K562 (cell line): ENCODE measurements at regions not wholly inside any gene's neighbourhood (a gene's known extent, or its start where the extent isn't known, plus 50 kb on each side); places are given as distances from the start of the nearest gene placed in this dataset.
A peak's percentile ranks its signal among the peaks of the same experiment; 100 is the strongest.

ENCODE experiments used
- ARHGAP35 ChIP-seq: fragments of 450-650 bp; IDR thresholded peaks from 2 replicates; pipeline ENCODE4 v1.6.1; 2018; ENCODE audit not compliant: partially characterized antibody
- CBFB ChIP-seq: sonication (generic); formaldehyde crosslinking; IDR thresholded peaks from 2 replicates; pipeline ENCODE4 v1.4.0; 2020; ENCODE audit warnings: mild to moderate bottlenecking, missing genetic modification reagents
- CBX2 ChIP-seq: fragments of 200-600 bp; sonication (generic); IDR thresholded peaks from one replicate; pipeline ENCODE4 v1.6.1; 2012; ENCODE audit warnings: mild to moderate bottlenecking, low read length, inconsistent platforms; ENCODE audit not compliant: insufficient read depth, poor library complexity, severe bottlenecking
- CCNT2 ChIP-seq: IDR thresholded peaks from 2 replicates; pipeline ENCODE4 v1.6.1; 2011; ENCODE audit warnings: borderline replicate concordance, low read depth, mild to moderate bottlenecking, moderate library complexity, mixed read lengths, low read length; ENCODE audit not compliant: insufficient read length; ENCODE audit errors: extremely low read depth
- HMG20A ChIP-seq: fragments of 450-650 bp; formaldehyde crosslinking; conservative IDR thresholded peaks from 2 replicates; pipeline ENCODE4 v1.4.0; 2020; ENCODE audit warnings: mild to moderate bottlenecking, mixed read lengths
- MEF2A ChIP-seq: IDR thresholded peaks from 2 replicates; pipeline ENCODE4 v1.6.1; 2011; ENCODE audit warnings: low read depth, mild to moderate bottlenecking, low read length, moderate library complexity; ENCODE audit not compliant: control insufficient read depth
- NCOR1 ChIP-seq: fragments of 450-650 bp; IDR thresholded peaks from 2 replicates; pipeline ENCODE4 v1.6.1; 2016; ENCODE audit warnings: mild to moderate bottlenecking, moderate library complexity
- PHF21A ChIP-seq: fragments of 450-650 bp; IDR thresholded peaks from 2 replicates; pipeline ENCODE4 v1.6.1; 2017; ENCODE audit warnings: low read depth, borderline replicate concordance
- SPI1 ChIP-seq: IDR thresholded peaks from 2 replicates; pipeline ENCODE4 v1.6.1; 2011; ENCODE audit warnings: low read depth, low read length, control low read depth, borderline replicate concordance
- STAT6 ChIP-seq: sonication (generic); formaldehyde crosslinking; IDR thresholded peaks from 2 replicates; pipeline ENCODE4 v1.8.1; 2023; ENCODE audit warnings: mild to moderate bottlenecking, missing genetic modification reagents
- ZBED1 ChIP-seq: IDR thresholded peaks from 2 replicates; pipeline ENCODE4 v1.6.1; 2014
- ZNF134 ChIP-seq: fragments of 250-450 bp; sonication (Bioruptor Pico); conservative IDR thresholded peaks from 2 replicates; pipeline ENCODE4 v1.4.0; 2020
- ZNF239 ChIP-seq: fragments of 250-450 bp; sonication (Bioruptor Pico); IDR thresholded peaks from 2 replicates; pipeline ENCODE4 v1.4.0; 2020; ENCODE audit warnings: mild to moderate bottlenecking
- ZNF830 ChIP-seq: fragments of 250-450 bp; sonication (Bioruptor Pico); IDR thresholded peaks from 2 replicates; pipeline ENCODE4 v1.5.0; 2021; ENCODE audit warnings: mild to moderate bottlenecking
- TF ChIP-seq, protein P1 (sequence below), 3 experiments: IDR thresholded peaks in 2 of 3; conservative IDR thresholded peaks in 1 of 3; 2 replicates each; pipeline ENCODE4 v1.5.1; 2011 to 2012; ENCODE audit warnings: low read length in 3 of 3, mild to moderate bottlenecking in 3 of 3, control low read depth in 2 of 3, improper control_type of control experiment in 1 of 3, inconsistent platforms in 1 of 3, low read depth in 1 of 3, mixed read lengths in 1 of 3, moderate library complexity in 1 of 3; ENCODE audit not compliant: insufficient read depth in 2 of 3
- TF ChIP-seq, protein P2 (sequence below): fragments of 450-650 bp; IDR thresholded peaks from 2 replicates; pipeline ENCODE4 v1.6.1; 2018; ENCODE audit warnings: mild to moderate bottlenecking, low read depth; ENCODE audit not compliant: partially characterized antibody
- TF ChIP-seq, protein P3 (sequence below): IDR thresholded peaks from 2 replicates; pipeline ENCODE4 v1.6.1; 2011; ENCODE audit warnings: borderline replicate concordance, low read depth, mild to moderate bottlenecking, moderate library complexity, low read length; ENCODE audit not compliant: insufficient read depth, poor library complexity, severe bottlenecking
- TF ChIP-seq, protein P4 (sequence below), 2 experiments: fragments of 450-650 bp; IDR thresholded peaks; 2 replicates each; pipeline ENCODE4 v1.6.1; 2016

DNA sequence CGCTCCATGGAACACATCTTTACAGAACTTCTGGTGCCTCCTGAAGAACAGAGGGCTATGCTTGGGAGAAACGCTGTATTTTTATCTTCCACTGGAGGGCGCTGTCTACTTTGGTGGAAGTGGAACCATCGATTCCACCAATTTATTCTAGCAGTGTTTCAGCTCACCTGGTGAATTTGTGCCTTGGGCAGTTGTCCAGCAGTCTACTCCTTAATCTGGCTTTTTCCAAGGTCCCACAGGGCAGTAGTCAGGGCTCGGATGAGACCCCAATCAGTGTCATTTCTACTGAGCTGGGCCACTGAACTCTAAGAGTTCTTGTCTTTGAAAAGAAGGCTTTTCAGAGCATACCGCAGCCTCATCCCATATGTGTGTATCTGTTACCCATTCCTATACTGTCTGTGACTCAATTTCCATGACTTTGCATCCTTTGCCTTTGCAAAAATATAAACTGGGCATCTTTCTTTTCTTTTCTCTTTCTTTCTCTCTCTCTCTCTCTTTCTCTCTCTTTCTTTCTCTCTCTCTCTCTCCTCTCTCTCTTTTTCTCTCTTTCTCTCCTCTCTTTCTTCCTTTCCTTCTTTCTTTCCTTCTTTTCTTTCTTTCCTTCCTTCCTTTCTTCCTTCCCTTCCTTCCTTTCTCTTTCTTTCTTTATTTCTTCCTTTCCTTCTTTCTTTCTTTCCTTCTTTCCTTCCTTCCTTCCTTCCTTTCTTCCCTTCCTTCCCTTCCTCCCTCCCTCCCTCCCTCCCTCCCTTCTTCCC lies 138.4 kb upstream of the ZNF618 start (continued):
- TF ChIP-seq STAT6 (CRISPR knock-in tag) = no peak
- no peak for TF ChIP-seq ZNF239
- TF ChIP-seq NCOR1 = no peak
- TF ChIP-seq CBX2 = no peak
- TF ChIP-seq HMG20A (CRISPR knock-in tag) = no peak
- TF ChIP-seq, protein P1, sequence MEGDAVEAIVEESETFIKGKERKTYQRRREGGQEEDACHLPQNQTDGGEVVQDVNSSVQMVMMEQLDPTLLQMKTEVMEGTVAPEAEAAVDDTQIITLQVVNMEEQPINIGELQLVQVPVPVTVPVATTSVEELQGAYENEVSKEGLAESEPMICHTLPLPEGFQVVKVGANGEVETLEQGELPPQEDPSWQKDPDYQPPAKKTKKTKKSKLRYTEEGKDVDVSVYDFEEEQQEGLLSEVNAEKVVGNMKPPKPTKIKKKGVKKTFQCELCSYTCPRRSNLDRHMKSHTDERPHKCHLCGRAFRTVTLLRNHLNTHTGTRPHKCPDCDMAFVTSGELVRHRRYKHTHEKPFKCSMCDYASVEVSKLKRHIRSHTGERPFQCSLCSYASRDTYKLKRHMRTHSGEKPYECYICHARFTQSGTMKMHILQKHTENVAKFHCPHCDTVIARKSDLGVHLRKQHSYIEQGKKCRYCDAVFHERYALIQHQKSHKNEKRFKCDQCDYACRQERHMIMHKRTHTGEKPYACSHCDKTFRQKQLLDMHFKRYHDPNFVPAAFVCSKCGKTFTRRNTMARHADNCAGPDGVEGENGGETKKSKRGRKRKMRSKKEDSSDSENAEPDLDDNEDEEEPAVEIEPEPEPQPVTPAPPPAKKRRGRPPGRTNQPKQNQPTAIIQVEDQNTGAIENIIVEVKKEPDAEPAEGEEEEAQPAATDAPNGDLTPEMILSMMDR (IDR thresholded peaks at IDR 0.05 in 2 of 3, conservative IDR thresholded peaks at IDR 0.05 in 1 of 3; ENCODE audit: insufficient read depth in 2 of 3, low read depth in 1 of 3, low read length in 3 of 3) = peak; percentile 81 to 85 (median 81)
- TF ChIP-seq, protein P2, sequence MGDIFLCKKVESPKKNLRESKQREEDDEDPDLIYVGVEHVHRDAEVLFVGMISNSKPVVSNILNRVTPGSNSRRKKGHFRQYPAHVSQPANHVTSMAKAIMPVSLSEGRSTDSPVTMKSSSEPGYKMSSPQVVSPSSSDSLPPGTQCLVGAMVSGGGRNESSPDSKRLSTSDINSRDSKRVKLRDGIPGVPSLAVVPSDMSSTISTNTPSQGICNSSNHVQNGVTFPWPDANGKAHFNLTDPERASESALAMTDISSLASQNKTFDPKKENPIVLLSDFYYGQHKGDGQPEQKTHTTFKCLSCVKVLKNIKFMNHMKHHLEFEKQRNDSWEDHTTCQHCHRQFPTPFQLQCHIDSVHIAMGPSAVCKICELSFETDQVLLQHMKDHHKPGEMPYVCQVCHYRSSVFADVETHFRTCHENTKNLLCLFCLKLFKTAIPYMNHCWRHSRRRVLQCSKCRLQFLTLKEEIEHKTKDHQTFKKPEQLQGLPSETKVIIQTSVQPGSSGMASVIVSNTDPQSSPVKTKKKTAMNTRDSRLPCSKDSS = peak; percentile 19
- no peak for TF ChIP-seq ZBED1
- no peak for TF ChIP-seq ZNF830
- TF ChIP-seq MEF2A = no peak
- TF ChIP-seq SPI1 = no peak
- TF ChIP-seq CCNT2 = no peak
- TF ChIP-seq, protein P3, sequence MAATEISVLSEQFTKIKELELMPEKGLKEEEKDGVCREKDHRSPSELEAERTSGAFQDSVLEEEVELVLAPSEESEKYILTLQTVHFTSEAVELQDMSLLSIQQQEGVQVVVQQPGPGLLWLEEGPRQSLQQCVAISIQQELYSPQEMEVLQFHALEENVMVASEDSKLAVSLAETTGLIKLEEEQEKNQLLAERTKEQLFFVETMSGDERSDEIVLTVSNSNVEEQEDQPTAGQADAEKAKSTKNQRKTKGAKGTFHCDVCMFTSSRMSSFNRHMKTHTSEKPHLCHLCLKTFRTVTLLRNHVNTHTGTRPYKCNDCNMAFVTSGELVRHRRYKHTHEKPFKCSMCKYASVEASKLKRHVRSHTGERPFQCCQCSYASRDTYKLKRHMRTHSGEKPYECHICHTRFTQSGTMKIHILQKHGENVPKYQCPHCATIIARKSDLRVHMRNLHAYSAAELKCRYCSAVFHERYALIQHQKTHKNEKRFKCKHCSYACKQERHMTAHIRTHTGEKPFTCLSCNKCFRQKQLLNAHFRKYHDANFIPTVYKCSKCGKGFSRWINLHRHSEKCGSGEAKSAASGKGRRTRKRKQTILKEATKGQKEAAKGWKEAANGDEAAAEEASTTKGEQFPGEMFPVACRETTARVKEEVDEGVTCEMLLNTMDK = no peak
- no peak for TF ChIP-seq CBFB (CRISPR knock-in tag)
- TF ChIP-seq, protein P4, sequence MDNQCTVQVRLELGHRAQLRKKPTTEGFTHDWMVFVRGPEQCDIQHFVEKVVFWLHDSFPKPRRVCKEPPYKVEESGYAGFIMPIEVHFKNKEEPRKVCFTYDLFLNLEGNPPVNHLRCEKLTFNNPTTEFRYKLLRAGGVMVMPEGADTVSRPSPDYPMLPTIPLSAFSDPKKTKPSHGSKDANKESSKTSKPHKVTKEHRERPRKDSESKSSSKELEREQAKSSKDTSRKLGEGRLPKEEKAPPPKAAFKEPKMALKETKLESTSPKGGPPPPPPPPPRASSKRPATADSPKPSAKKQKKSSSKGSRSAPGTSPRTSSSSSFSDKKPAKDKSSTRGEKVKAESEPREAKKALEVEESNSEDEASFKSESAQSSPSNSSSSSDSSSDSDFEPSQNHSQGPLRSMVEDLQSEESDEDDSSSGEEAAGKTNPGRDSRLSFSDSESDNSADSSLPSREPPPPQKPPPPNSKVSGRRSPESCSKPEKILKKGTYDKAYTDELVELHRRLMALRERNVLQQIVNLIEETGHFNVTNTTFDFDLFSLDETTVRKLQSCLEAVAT (IDR thresholded peaks at IDR 0.05) = 0 out of 4 replicates have a peak, but pooled peaks of 1 of the 2 experiments have one; percentile 27
- TF ChIP-seq ARHGAP35 = peak; percentile 40
- no peak for TF ChIP-seq PHF21A
- TF ChIP-seq ZNF134 (CRISPR knock-in tag) = no peak
